HG02885 (cell line): ENCODE measurements at regions not wholly inside any gene's neighbourhood (a gene's known extent, or its start where the extent isn't known, plus 50 kb on each side); places are given as distances from the start of the nearest gene placed in this dataset.

Experiments
- ATAC-seq: cut with Tn5 transposase; IDR thresholded peaks from one replicate; pipeline ENCODE4 v1.9.1; 2021; ENCODE audit warnings: mild to moderate bottlenecking; ENCODE audit not compliant: unreplicated experiment, poor library complexity

DNA sequence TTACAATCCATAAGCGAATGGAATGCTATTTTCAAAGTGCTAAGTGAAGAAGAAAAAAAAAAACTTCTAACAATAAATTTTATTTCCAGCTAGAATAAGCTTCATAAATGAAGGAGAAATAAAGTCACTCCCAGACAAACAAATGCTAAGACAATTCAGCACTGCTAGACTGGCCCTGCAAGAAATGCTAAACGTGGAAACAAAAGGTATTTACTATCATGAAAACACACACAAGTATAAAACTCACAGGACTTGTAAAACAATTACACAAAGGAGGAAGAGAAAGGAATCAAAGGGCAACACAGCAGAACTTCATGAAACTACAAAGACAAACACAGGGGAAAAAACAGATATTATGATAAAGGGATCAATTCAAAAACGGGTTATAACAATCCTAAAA, 85.8 kb upstream of the NELL2 start:
- no peak for ATAC-seq

DNA sequence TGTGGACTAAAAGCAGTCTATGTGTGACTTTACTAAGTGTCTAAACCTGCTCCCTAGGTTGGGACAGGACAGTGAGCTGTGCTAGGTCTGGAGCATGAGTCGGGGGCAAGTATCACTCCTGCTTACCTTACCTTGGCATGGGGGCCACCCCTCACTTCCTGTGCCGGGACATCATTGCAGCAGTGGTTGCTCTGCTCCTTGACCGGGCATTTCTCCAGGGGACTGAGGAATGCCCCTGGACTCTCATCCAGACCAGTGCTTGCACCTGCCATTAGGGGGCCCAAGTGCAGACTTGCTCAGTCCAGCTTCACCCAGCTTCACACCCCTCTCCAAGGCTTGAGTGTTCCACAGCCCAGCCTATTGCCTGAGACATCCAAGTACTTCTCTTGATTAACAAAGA, 84.7 kb upstream of the NELL2 start:
- ATAC-seq: no peak

DNA sequence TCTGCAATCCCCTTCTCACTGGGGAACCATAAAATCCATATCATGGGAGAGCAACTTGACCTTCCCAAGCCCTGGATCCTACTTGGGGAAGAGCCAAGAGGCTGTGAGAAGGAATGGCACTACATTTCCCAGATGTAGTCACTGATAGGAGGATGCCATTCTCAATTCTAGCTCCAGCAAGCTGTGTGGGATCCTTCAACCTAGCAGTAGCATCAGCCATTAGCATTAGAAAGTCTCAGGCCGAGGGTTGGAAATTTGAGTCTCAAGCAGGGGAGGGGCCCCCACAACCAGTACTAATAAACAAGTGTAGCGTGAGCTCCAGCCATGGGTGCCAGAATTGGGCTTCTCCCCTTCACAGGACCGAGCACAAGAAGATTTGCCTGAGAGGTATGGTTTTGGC, 84.3 kb upstream of the NELL2 start:
- ATAC-seq: no peak

DNA sequence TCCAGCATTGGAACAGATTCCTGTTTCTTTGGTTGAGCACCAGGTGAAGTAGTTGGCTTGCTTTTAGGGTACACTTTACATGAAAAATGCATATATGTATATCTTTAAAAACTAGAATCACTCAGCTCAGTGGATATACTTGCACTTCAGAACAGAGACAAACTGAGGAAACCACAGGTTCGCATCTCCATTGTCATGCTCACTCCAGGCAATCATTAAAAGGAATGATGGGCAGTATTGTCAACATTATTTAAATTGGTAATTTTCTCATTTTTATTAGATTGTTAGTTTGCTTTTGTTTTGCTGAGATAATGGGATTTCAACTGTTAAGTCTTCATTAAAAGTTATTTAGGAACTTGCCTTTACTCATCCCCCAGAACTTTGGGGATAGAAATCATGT, 71.0 kb upstream of the NELL2 start:
- ATAC-seq: no peak

DNA sequence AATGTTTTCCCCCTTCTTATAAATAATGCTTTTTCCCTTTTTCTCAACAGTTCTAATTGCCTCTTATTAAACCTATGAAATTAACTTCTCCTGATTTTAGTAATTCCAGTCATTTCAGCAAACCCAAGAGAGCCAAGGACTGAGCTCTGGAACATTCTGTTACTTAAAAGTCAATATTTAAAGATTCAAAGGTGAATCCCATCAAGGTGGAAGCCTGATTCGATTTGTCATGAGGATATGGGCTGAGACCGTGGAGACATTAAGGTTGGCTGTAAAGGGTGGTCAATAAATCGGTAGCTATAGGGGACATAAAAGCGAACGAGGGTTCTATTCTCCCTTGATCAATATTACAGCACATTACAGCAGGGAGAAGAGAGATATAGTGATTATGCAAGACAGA, 66.6 kb upstream of the NELL2 start:
- ATAC-seq: no peak

DNA sequence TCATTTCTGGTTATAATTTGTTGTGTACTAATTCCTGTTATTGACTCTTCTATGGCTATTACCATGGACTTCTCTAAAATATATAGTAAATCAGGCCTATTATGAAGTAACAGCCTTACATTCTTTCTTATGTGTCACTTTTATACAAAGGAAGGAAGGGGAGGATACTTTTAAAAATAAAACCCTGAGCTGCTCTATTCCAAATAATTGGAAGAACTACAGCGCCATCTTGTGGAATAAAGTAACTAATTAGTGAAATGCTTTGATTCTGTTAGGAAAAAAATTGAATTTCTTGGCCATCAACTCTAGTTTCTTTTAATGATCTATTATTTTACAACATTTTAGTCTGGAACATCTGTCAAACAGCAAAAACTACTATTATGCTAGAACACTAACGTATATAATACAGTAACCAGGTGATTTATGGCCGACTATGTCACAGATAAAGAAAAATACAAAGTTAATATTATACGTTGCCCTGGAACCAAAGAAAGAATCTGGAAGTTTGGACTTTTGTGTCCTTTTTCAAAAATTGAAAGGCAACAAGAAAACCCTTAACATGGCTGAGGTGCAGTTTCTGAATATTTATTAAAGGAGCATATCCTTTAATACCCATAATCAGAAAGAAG, 55.0 kb upstream of the NELL2 start:
- peak; percentile 64 for ATAC-seq

DNA sequence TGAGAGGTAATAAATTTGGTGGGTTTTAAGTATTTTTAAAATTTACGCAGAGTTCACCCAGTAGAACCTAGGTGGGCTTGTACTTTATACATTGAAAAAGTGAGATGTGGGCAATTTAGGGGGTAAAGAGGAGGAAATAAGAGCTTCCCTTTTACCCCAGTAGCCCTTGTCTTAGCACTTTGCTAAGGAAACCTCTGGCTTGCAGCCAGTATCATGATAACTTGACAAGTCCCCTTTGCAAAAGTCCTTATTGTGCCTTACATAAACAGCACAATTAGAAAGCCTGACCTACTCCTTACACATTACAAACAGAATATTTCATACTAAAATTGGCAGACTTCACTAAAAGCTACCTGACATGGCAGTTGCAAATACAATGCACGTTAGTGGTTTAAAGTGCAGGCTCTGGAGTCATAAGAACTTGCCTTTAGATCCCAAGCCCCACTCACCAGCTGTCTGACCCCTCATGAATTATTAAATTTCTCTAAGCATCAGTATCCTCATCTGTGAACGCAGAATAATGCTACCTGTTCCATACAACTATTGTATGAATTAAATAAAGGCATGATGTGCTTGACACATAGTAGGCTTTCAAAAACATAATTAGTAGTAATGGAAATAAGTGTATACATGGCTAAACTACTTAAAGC, 53.2 kb upstream of the NELL2 start:
- ATAC-seq: no peak
